DND-41 (cell line): ENCODE measurements at regions not wholly inside any gene's neighbourhood (a gene's known extent, or its start where the extent isn't known, plus 50 kb on each side); places are given as distances from the start of the nearest gene placed in this dataset.
"Not testable (repeated sequence)": the region's sequence is repeated elsewhere in the genome, so short reads cannot be mapped to it uniquely, and the experiment has no call there.

Experiments
- ATAC-seq: fragments of 200-7000 bp; cut with Tn5 transposase; 3 replicates; pipeline ENCODE4 v1.9.1; 2021; ENCODE audit warnings: low read depth; ENCODE audit not compliant: insufficient read depth
- DNase-seq: peaks from one replicate; pipeline ENCODE4 v3.0.0-alpha.2; 2020
- H2AFZ ChIP-seq: 2 replicates; pipeline ENCODE4 v1.6.0; 2012; ENCODE audit warnings: low read depth, low read length
- H3K27ac ChIP-seq: 2 replicates; pipeline ENCODE4 v1.5.1; 2012; ENCODE audit warnings: low read length, inconsistent platforms
- H3K27me3 ChIP-seq: fragments of 200-600 bp; sonication (generic); 2 replicates; pipeline ENCODE4 v1.6.0; 2012; ENCODE audit warnings: low read length, mild to moderate bottlenecking, inconsistent platforms; ENCODE audit not compliant: insufficient read depth, poor library complexity
- H3K36me3 ChIP-seq: 2 replicates; pipeline ENCODE4 v1.5.1; 2012; ENCODE audit warnings: low read length, inconsistent platforms; ENCODE audit not compliant: insufficient read depth
- H3K4me1 ChIP-seq: 2 replicates; pipeline ENCODE4 v1.5.1; 2012; ENCODE audit warnings: mild to moderate bottlenecking, low read length; ENCODE audit not compliant: insufficient read depth
- H3K4me2 ChIP-seq: 2 replicates; pipeline ENCODE4 v1.6.0; 2012; ENCODE audit warnings: mild to moderate bottlenecking, moderate library complexity, low read length, inconsistent platforms; ENCODE audit not compliant: insufficient read depth
- H3K4me3 ChIP-seq, 2 experiments: fragments of 200-600 bp in 1 of 2; shearing (Covaris generic) in 1 of 2; 2 replicates each; pipeline ENCODE4 v1.5.1; 2012 to 2016; ENCODE audit warnings: inconsistent platforms in 2 of 2, low read length in 2 of 2, mild to moderate bottlenecking in 2 of 2, low read depth in 1 of 2, moderate library complexity in 1 of 2
- H3K79me2 ChIP-seq: 2 replicates; pipeline ENCODE4 v1.6.0; 2012; ENCODE audit warnings: low read length, inconsistent platforms; ENCODE audit not compliant: insufficient read depth
- H3K9ac ChIP-seq: 2 replicates; pipeline ENCODE4 v1.6.0; 2012; ENCODE audit warnings: low read depth, mild to moderate bottlenecking, inconsistent platforms, low read length, moderate library complexity
- H3K9me3 ChIP-seq: 2 replicates; pipeline ENCODE4 v1.5.1; 2012; ENCODE audit warnings: low read length, moderate library complexity, mild to moderate bottlenecking, inconsistent platforms; ENCODE audit not compliant: insufficient read depth, severe bottlenecking
- H4K20me1 ChIP-seq: 2 replicates; pipeline ENCODE4 v1.6.0; 2012; ENCODE audit warnings: low read length; ENCODE audit not compliant: insufficient read depth
- CTCF ChIP-seq: IDR thresholded peaks from 2 replicates; pipeline ENCODE4 v1.5.1; 2012; ENCODE audit warnings: borderline replicate concordance, low read length, moderate library complexity, mild to moderate bottlenecking; ENCODE audit not compliant: poor library complexity, severe bottlenecking; ENCODE audit errors: extremely low read depth
- EZH2 ChIP-seq: IDR thresholded peaks from 3 replicates; pipeline ENCODE4 v1.6.1; 2012; ENCODE audit warnings: borderline replicate concordance, low read depth, mild to moderate bottlenecking, moderate library complexity, low read length, inconsistent platforms; ENCODE audit not compliant: severe bottlenecking

GRCh38 chrX:3990569-3990968 lies 277.1 kb upstream of the PRKX start:
- TF ChIP-seq EZH2, result no peak
- TF ChIP-seq CTCF, result no peak
- ATAC-seq, result no peak
- H3K4me2 ChIP-seq, result no peak overlapping the region
- H3K36me3 ChIP-seq, result no peaks in the 10 kb centered on the region
- no peak overlapping the region for H2AFZ ChIP-seq
- no peaks in the 10 kb centered on the region for H3K79me2 ChIP-seq
- no peak overlapping the region for H3K4me3 ChIP-seq
- no peaks in the 10 kb centered on the region for H3K9me3 ChIP-seq
- no peaks in the 10 kb centered on the region for H4K20me1 ChIP-seq
- H3K4me1 ChIP-seq, result no peaks in the 10 kb centered on the region
- no peak overlapping the region for H3K27ac ChIP-seq
- H3K27me3 ChIP-seq, result no peaks in the 10 kb centered on the region
- H3K9ac ChIP-seq, result no peak overlapping the region
- peak; percentile 5 for DNase-seq

- not testable (repeated sequence) for ATAC-seq, H3K4me1 ChIP-seq, H3K36me3 ChIP-seq, H3K27me3 ChIP-seq, H4K20me1 ChIP-seq, H3K4me2 ChIP-seq, H3K9ac ChIP-seq, H3K27ac ChIP-seq, H2AFZ ChIP-seq, H3K4me3 ChIP-seq, DNase-seq, H3K79me2 ChIP-seq, H3K9me3 ChIP-seq
Observed at GRCh38 chrX:3972104-3972858, 258.8 kb upstream of the PRKX start.

- DNase-seq, result no peak
- no peak for ATAC-seq
- Histone ChIP-seq H3K9ac (no peak overlapping the region), H3K36me3 (no peaks in the 10 kb centered on the region), H3K79me2 (no peaks in the 10 kb centered on the region), H3K9me3 (no peaks in the 10 kb centered on the region), H3K4me2 (no peak overlapping the region), H4K20me1 (no peaks in the 10 kb centered on the region), H3K4me3 (no peak overlapping the region), H3K27ac (no peak overlapping the region), H3K4me1 (no peaks in the 10 kb centered on the region), H2AFZ (no peak overlapping the region), H3K27me3 (no peaks in the 10 kb centered on the region)
- no peak for TF ChIP-seq EZH2
- no peak for TF ChIP-seq CTCF
Observed at GRCh38 chrX:3968749-3969148, 255.3 kb upstream of the PRKX start.

GRCh38 chrX:3963980-3964379 lies 250.5 kb upstream of the PRKX start:
- no peak for TF ChIP-seq EZH2
- TF ChIP-seq CTCF, result no peak
- Histone ChIP-seq H3K4me3 (no peak overlapping the region), H2AFZ (no peak overlapping the region), H3K27ac (no peak overlapping the region), H3K9me3 (no peaks in the 10 kb centered on the region), H3K27me3 (no peaks in the 10 kb centered on the region), H3K36me3 (no peaks in the 10 kb centered on the region), H4K20me1 (no peaks in the 10 kb centered on the region), H3K9ac (no peak overlapping the region), H3K4me1 (no peaks in the 10 kb centered on the region), H3K79me2 (no peaks in the 10 kb centered on the region), H3K4me2 (no peak overlapping the region)
- ATAC-seq (no peak), DNase-seq (no peak)
